ENCODE measurements at regions not wholly inside any gene's neighbourhood (a gene's known extent, or its start where the extent isn't known, plus 50 kb on each side); places are given as distances from the start of the nearest gene placed in this dataset.
"Not testable (repeated sequence)": the region's sequence is repeated elsewhere in the genome, so short reads cannot be mapped to it uniquely, and the experiment has no call there.

GRCh38 chr13:80164462-80164861 is 176.5 kb downstream of the SPRY2 start:
- CTCF ChIA-PET, result no interaction called here

GRCh38 chr13:80161896-80162295 is 179.0 kb downstream of the SPRY2 start:
- DNase-seq, result no peak
- ChIA-PET POLR2A (no interaction called here), CTCF (interaction anchor here (0.6 kb wide), 1 partner anchor 37 kb away, joined by 3 read pairs; no protein-coding TSS in a partner anchor)
- Mint-ChIP-seq H3K4me3 (no peak overlapping the region), H3K9me3 (ENCODE audit: low read depth) (no peaks in the 10 kb centered on the region), H3K36me3 (ENCODE audit: low read depth) (no peaks in the 10 kb centered on the region), H3K4me1 (peaks cover 4% of the 10 kb centered on the region), H3K27ac (no peak overlapping the region), H3K27me3 (no peaks in the 10 kb centered on the region)
- ATAC-seq, result no peak
- intact Hi-C loops (cut with DNase I, micrococcal nuclease), result no loop called here

More at GRCh38 chr13:80164462-80164861, 176.5 kb downstream of the SPRY2 start:
- Mint-ChIP-seq H3K4me1 (peaks cover 4% of the 10 kb centered on the region), H3K27ac (no peak overlapping the region), H3K27me3 (no peaks in the 10 kb centered on the region), H3K36me3 (ENCODE audit: low read depth) (no peaks in the 10 kb centered on the region), H3K4me3 (no peak overlapping the region), H3K9me3 (ENCODE audit: low read depth) (no peaks in the 10 kb centered on the region)
- no peak for ATAC-seq
- intact Hi-C loops (cut with DNase I, micrococcal nuclease), result no loop called here
- POLR2A ChIA-PET, result no interaction called here
- no peak for DNase-seq

DNA sequence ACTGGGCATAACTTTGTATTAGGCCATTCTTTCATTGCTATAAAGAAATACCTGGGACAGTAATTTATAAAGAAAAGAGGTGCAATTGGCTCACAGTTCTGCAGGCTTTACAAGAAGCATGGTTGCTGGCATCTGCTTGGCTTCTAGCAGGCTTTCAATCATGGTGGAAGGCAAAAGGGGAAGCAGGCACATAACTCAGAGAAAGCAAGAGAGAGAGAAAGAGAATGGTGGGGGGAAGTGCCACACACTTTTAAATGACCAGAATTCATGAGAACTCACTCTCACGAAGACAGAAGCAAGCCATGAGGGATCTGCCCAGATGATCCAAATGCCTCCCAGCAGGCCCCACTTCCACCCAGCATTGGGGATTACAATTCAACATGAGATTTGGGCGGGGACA is 179.7 kb downstream of the SPRY2 start:
- POLR2A ChIA-PET, result no interaction called here

GRCh38 chr13:80160110-80160509 is 180.8 kb downstream of the SPRY2 start:
- H3K27me3 Mint-ChIP-seq, result no peaks in the 10 kb centered on the region
- DNase-seq (no peak), ATAC-seq (no peak)
- H3K4me3 Mint-ChIP-seq, result no peak overlapping the region
- POLR2A ChIA-PET, result no interaction called here
- H3K4me1 Mint-ChIP-seq, result peaks cover 4% of the 10 kb centered on the region
- H3K9me3 Mint-ChIP-seq (ENCODE audit: low read depth), result no peaks in the 10 kb centered on the region
- H3K36me3 Mint-ChIP-seq (ENCODE audit: low read depth), result no peaks in the 10 kb centered on the region
- CTCF ChIA-PET, result interaction anchor here (1.0 kb wide), 1 partner anchor 12 kb away, joined by 3 read pairs; no protein-coding TSS in a partner anchor
- no peak overlapping the region for H3K27ac Mint-ChIP-seq
- intact Hi-C loops (cut with DNase I, micrococcal nuclease), result no loop called here

More for the DNA sequence above, 179.7 kb downstream of the SPRY2 start:
- Mint-ChIP-seq H3K4me1 (peaks cover 4% of the 10 kb centered on the region), H3K36me3 (ENCODE audit: low read depth) (no peaks in the 10 kb centered on the region), H3K9me3 (ENCODE audit: low read depth) (no peaks in the 10 kb centered on the region), H3K27ac (no peak overlapping the region), H3K27me3 (no peaks in the 10 kb centered on the region), H3K4me3 (no peak overlapping the region)
- intact Hi-C loops (cut with DNase I, micrococcal nuclease), result no loop called here
- no peak for ATAC-seq
- CTCF ChIA-PET, result no interaction called here
- DNase-seq, result no peak

DNA sequence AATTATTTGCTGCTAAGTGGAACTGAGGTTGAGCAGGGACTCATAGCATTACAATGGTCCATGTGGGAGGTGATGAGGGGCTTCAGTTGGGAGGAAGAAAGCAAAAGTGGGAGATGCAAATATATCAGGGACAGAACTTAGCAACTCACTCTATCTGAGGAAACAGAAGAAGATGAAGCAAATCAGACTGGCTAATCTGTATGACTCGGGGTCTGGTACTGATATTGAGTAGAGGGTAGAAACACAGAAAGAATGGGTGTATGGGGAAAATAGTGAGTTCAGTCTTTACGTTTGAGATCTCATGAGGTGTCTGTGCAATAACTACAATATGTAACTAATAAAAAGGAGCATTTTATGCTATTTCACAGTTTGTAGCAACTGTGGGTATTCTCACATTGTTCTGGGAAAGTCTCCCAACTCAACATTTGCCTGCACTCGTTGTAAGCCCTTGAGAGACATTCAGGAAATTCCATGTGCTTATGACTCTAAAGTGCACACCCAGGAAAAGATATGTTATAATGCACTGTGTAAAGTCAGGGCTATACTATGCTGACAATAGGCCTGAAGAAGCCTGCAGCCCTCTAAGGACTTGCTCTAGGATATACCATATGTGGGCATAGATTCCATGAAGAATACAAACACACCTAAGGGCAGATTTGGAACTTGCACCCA is 183.5 kb downstream of the SPRY2 start:
- H3K4me3 Mint-ChIP-seq, result no peak overlapping the region
- CTCF ChIA-PET, result no interaction called here
- ATAC-seq, result no peak
- H3K4me1 Mint-ChIP-seq, result no peaks in the 10 kb centered on the region
- no peak overlapping the region for H3K27ac Mint-ChIP-seq
- H3K27me3 Mint-ChIP-seq, result no peaks in the 10 kb centered on the region
- POLR2A ChIA-PET, result no interaction called here
- no peaks in the 10 kb centered on the region for H3K9me3 Mint-ChIP-seq (ENCODE audit: low read depth)
- H3K36me3 Mint-ChIP-seq (ENCODE audit: low read depth), result no peaks in the 10 kb centered on the region
- DNase-seq, result no peak
- intact Hi-C loops (cut with DNase I, micrococcal nuclease), result no loop called here

GRCh38 chr13:80152142-80152541 is 188.8 kb downstream of the SPRY2 start:
- H3K4me3 Mint-ChIP-seq; H3K9me3 Mint-ChIP-seq (ENCODE audit: low read depth); ATAC-seq; POLR2A ChIA-PET; H3K36me3 Mint-ChIP-seq (ENCODE audit: low read depth); intact Hi-C loops (cut with DNase I, micrococcal nuclease); H3K27me3 Mint-ChIP-seq; H3K4me1 Mint-ChIP-seq; DNase-seq; H3K27ac Mint-ChIP-seq: not testable (repeated sequence)
- CTCF ChIA-PET, result interaction anchor here (0.6 kb wide), 1 partner anchor 165 kb away, joined by 5 read pairs; no protein-coding TSS in a partner anchor

- CTCF ChIA-PET, result interaction anchor here (0.5 kb wide), 1 partner anchor 28 kb away, joined by 3 read pairs; no protein-coding TSS in a partner anchor
- no peaks in the 10 kb centered on the region for H3K9me3 Mint-ChIP-seq (ENCODE audit: low read depth)
- intact Hi-C loops (cut with DNase I, micrococcal nuclease), result no loop called here
- no peak overlapping the region for H3K4me3 Mint-ChIP-seq
- POLR2A ChIA-PET, result no interaction called here
- H3K36me3 Mint-ChIP-seq (ENCODE audit: low read depth), result no peaks in the 10 kb centered on the region
- DNase-seq, result no peak
- ATAC-seq, result no peak
- H3K27me3 Mint-ChIP-seq, result no peaks in the 10 kb centered on the region
- H3K27ac Mint-ChIP-seq, result no peak overlapping the region
- no peaks in the 10 kb centered on the region for H3K4me1 Mint-ChIP-seq
These were observed 189.9 kb downstream of the SPRY2 start for GRCh38 chr13:80151016-80151415.

- ChIA-PET POLR2A (interaction anchor here (0.7 kb wide), 1 partner anchor 31 kb away, joined by 7 read pairs; no protein-coding TSS in a partner anchor), CTCF (no interaction called here)
- H3K36me3 Mint-ChIP-seq (ENCODE audit: low read depth), result no peaks in the 10 kb centered on the region
- intact Hi-C loops (cut with DNase I, micrococcal nuclease), result no loop called here
- H3K4me3 Mint-ChIP-seq, result no peak overlapping the region
- no peak overlapping the region for H3K27ac Mint-ChIP-seq
- ATAC-seq, result no peak
- H3K9me3 Mint-ChIP-seq (ENCODE audit: low read depth), result no peaks in the 10 kb centered on the region
- H3K27me3 Mint-ChIP-seq, result no peaks in the 10 kb centered on the region
- H3K4me1 Mint-ChIP-seq, result no peaks in the 10 kb centered on the region
- DNase-seq, result no peak
These were observed 191.2 kb downstream of the SPRY2 start for GRCh38 chr13:80149736-80150135.

DNA sequence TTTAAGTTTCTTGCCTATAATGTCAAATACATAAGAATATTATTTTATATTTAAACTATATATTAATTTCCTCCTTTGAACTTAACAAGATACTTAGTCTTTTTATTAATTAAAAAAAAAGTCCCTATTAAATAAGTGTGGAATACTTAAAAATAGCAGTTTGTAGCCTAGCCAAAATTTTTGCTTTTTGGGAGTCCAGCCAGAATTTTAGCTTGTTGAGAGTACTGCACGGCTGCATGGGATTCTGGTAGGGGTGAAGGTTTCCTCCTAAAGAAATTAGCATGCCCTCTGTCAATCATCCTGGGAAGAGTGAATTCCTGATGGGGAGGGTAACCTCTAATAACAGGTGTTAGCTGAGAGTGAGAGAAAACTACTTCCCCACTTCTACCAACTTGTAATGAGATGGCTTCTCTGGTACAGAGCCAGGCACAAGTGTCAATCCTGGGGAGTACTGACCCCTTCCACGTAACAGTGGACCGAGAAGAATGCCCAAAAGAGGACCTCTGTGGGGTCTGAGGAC is 195.7 kb downstream of the SPRY2 start:
- Mint-ChIP-seq H3K27me3 (no peaks in the 10 kb centered on the region), H3K4me3 (no peak overlapping the region), H3K4me1 (no peaks in the 10 kb centered on the region), H3K27ac (no peak overlapping the region), H3K9me3 (ENCODE audit: low read depth) (no peaks in the 10 kb centered on the region), H3K36me3 (ENCODE audit: low read depth) (no peaks in the 10 kb centered on the region)
- DNase-seq (no peak), ATAC-seq (no peak)
- intact Hi-C loops (cut with DNase I, micrococcal nuclease), result no loop called here
- CTCF ChIA-PET, result no interaction called here
- POLR2A ChIA-PET, result no interaction called here

- ChIA-PET CTCF (interaction anchor here (0.6 kb wide), 2 partner anchors 53 to 433 kb away, joined by 3 read pairs; no protein-coding TSS in a partner anchor), POLR2A (no interaction called here)
- no peak for DNase-seq
- H3K4me1 Mint-ChIP-seq, result no peaks in the 10 kb centered on the region
- no peak overlapping the region for H3K27ac Mint-ChIP-seq
- no peak for ATAC-seq
- no peaks in the 10 kb centered on the region for H3K36me3 Mint-ChIP-seq (ENCODE audit: low read depth)
- no peak overlapping the region for H3K4me3 Mint-ChIP-seq
- no peaks in the 10 kb centered on the region for H3K27me3 Mint-ChIP-seq
- no peaks in the 10 kb centered on the region for H3K9me3 Mint-ChIP-seq (ENCODE audit: low read depth)
- intact Hi-C loops (cut with DNase I, micrococcal nuclease), result no loop called here
These were observed 196.4 kb downstream of the SPRY2 start for GRCh38 chr13:80144493-80144892.

DNA sequence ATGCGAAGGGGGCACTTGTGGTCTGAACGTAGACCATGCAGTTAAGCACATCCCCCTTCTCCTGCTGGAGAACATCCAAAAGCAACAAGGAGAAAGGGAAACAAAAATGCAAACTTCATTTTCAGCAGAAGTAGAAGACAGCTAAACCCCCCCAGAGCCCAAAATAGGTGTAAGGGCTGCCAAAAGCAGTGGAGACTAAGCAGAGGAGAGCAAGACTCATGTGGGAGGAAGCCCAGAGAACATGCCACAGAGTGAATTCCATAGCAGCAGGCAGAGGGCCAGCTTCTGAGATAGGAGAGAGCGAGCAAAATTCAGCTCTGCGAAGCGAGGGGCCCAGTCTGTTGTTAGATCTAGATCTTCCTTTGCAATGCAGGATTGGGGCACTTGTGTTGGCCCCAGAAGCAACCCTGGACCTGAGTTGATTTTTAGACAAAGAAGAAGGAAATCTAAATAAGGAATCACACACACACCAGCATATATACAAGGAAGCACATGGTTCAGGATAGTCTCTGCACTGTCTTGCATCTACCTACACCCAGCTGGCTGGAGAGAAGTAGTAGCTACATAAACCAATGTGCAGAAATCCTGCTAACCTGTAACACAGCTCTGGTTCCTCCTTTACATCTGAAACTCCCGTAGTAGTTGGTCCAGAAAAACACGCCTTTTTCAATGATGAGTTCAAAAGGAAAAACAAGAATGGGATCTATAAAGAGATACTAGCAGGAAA is 199.6 kb downstream of the SPRY2 start:
- intact Hi-C loops (cut with DNase I, micrococcal nuclease), result no loop called here
- Mint-ChIP-seq H3K4me1 (no peaks in the 10 kb centered on the region), H3K27me3 (no peaks in the 10 kb centered on the region), H3K9me3 (ENCODE audit: low read depth) (no peaks in the 10 kb centered on the region), H3K36me3 (ENCODE audit: low read depth) (no peaks in the 10 kb centered on the region), H3K27ac (no peak overlapping the region), H3K4me3 (no peak overlapping the region)
- no peak for ATAC-seq
- ChIA-PET POLR2A (no interaction called here), CTCF (interaction anchor here (0.7 kb wide), 1 partner anchor 76 kb away, joined by 3 read pairs; no protein-coding TSS in a partner anchor)
- no peak for DNase-seq

- ATAC-seq (no peak), DNase-seq (no peak)
- no peaks in the 10 kb centered on the region for H3K27me3 Mint-ChIP-seq
- intact Hi-C loops (cut with DNase I, micrococcal nuclease), result no loop called here
- H3K4me3 Mint-ChIP-seq, result no peak overlapping the region
- ChIA-PET CTCF (no interaction called here), POLR2A (no interaction called here)
- no peaks in the 10 kb centered on the region for H3K9me3 Mint-ChIP-seq (ENCODE audit: low read depth)
- H3K4me1 Mint-ChIP-seq, result no peaks in the 10 kb centered on the region
- no peak overlapping the region for H3K27ac Mint-ChIP-seq
- no peaks in the 10 kb centered on the region for H3K36me3 Mint-ChIP-seq (ENCODE audit: low read depth)
These were observed 200.2 kb downstream of the SPRY2 start for GRCh38 chr13:80140685-80141084.
